Gastrocnemius medialis (tissue), 4 donors: ENCODE measurements at regions not wholly inside any gene's neighbourhood (a gene's known extent, or its start where the extent isn't known, plus 50 kb on each side); places are given as distances from the start of the nearest gene placed in this dataset.

Experiments used
- ATAC-seq, 2 donors: fragments of 150-250 bp; one replicate each; pipeline ENCODE4 v1.9.1; 2016
- DNase-seq, 2 donors: peaks; one replicate each; pipeline ENCODE4 v3.0.0-alpha.2; 2019
- H3K27ac ChIP-seq, 4 donors: fragments of 200-600 bp; sonication (generic); 1 replicate in 1 of 4; 2 replicates in 3 of 4; pipeline ENCODE4 v1.5.1; 2016 to 2018; ENCODE audit warnings: mild to moderate bottlenecking in 2 of 4, moderate library complexity in 1 of 4
- H3K27me3 ChIP-seq, 3 donors: fragments of 200-600 bp; sonication (generic) in 2 of 3; 1 replicate in 1 of 3; 2 replicates in 2 of 3; pipeline versions ENCODE4 v1.5.1 to v1.6.0; 2016 to 2019; ENCODE audit warnings: mild to moderate bottlenecking in 1 of 3, moderate library complexity in 1 of 3
- H3K36me3 ChIP-seq, 2 donors: fragments of 200-600 bp; sonication (generic) in 1 of 2; one replicate each; pipeline ENCODE4 v1.5.1; 2017 to 2018
- H3K4me1 ChIP-seq, 2 donors: fragments of 200-600 bp; sonication (generic) in 1 of 2; one replicate each; pipeline ENCODE4 v1.5.1; 2016 to 2017; ENCODE audit warnings: mild to moderate bottlenecking in 2 of 2
- H3K4me3 ChIP-seq, 4 donors: fragments of 200-600 bp; sonication (generic) in 3 of 4; 1 replicate in 1 of 4; 2 replicates in 3 of 4; pipeline ENCODE4 v1.5.1; 2016 to 2019; ENCODE audit warnings: mild to moderate bottlenecking in 2 of 4
- H3K9me3 ChIP-seq, 3 donors: fragments of 200-600 bp; sonication (generic) in 2 of 3; 1 replicate in 1 of 3; 2 replicates in 2 of 3; pipeline ENCODE4 v1.5.1; 2016 to 2019
- POLR2A ChIP-seq, 2 donors: fragments of 450-650 bp; IDR thresholded peaks; one replicate each; pipeline ENCODE4 v1.6.1; 2017; ENCODE audit warnings: antibody characterized with exemption in 2 of 2, mild to moderate bottlenecking in 2 of 2, moderate library complexity in 2 of 2
- in situ Hi-C, 4 donors: fragments of 200-750 bp; cut with MboI; loops; one replicate each; pipeline versions ENCODE4 v1.15.0 to v1.8.0; 2017; ENCODE audit warnings: low sequenced_read_pairs in 4 of 4
- intact Hi-C: fragments of 100-400 bp; cut with DNase I; formaldehyde crosslinking; loops from one replicate; pipeline ENCODE4 v1.15.1; 2023; ENCODE audit warnings: low total_unique reads
- TF ChIP-seq, protein P1 (sequence below), 5 experiments: fragments of 450-650 bp in 3 of 5; fragments of 200-600 bp in 2 of 5; sonication (generic) in 2 of 5; IDR thresholded peaks in 4 of 5; conservative IDR thresholded peaks in 1 of 5; 1 replicate in 4 of 5; 2 replicates in 1 of 5; pipeline ENCODE4 v1.5.1; 2016 to 2019; ENCODE audit warnings: antibody characterized with exemption in 5 of 5, mild to moderate bottlenecking in 3 of 5, moderate library complexity in 3 of 5

DNA sequence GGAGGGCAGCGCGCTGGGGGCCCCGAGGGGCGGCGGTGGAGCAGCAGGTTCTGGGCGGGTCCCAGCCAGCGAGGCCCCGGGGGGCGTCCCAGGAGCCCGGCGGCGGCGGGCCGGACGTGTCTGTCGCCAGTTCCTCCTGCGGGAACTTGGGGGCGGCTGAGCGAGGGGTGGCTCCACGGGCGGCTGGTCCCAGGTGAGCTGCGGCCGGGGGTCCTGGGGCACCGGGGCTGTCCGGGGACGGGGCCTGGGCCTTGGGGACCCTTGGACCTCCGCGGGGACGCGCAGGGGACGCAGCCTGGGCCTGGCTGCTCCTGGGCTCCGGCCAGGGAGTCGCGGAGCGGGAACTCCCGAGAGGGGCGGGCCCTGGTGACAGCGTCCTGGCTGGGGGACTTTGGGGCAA, 54.2 kb upstream of the ZNF267 start:
- ATAC-seq = no peak
- H3K4me3 ChIP-seq = no peak overlapping the region
- no peak overlapping the region for H3K27ac ChIP-seq
- intact Hi-C loops (no loop called here), in situ Hi-C loops (no loop called here)
- peaks cover 0 to 4% (median 0%) of the 10 kb centered on the region in 3 donors for H3K27me3 ChIP-seq
- no peaks in the 10 kb centered on the region for H3K9me3 ChIP-seq
- H3K36me3 ChIP-seq = no peaks in the 10 kb centered on the region
- DNase-seq = no peak
- TF ChIP-seq, protein P1, sequence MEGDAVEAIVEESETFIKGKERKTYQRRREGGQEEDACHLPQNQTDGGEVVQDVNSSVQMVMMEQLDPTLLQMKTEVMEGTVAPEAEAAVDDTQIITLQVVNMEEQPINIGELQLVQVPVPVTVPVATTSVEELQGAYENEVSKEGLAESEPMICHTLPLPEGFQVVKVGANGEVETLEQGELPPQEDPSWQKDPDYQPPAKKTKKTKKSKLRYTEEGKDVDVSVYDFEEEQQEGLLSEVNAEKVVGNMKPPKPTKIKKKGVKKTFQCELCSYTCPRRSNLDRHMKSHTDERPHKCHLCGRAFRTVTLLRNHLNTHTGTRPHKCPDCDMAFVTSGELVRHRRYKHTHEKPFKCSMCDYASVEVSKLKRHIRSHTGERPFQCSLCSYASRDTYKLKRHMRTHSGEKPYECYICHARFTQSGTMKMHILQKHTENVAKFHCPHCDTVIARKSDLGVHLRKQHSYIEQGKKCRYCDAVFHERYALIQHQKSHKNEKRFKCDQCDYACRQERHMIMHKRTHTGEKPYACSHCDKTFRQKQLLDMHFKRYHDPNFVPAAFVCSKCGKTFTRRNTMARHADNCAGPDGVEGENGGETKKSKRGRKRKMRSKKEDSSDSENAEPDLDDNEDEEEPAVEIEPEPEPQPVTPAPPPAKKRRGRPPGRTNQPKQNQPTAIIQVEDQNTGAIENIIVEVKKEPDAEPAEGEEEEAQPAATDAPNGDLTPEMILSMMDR (IDR thresholded peaks at IDR 0.05 in 4 of 5, conservative IDR thresholded peaks at IDR 0.05 in 1 of 5) = no peak
- TF ChIP-seq POLR2A (IDR thresholded peaks at IDR 0.05) = no peak
- no peaks in the 10 kb centered on the region for H3K4me1 ChIP-seq

DNA sequence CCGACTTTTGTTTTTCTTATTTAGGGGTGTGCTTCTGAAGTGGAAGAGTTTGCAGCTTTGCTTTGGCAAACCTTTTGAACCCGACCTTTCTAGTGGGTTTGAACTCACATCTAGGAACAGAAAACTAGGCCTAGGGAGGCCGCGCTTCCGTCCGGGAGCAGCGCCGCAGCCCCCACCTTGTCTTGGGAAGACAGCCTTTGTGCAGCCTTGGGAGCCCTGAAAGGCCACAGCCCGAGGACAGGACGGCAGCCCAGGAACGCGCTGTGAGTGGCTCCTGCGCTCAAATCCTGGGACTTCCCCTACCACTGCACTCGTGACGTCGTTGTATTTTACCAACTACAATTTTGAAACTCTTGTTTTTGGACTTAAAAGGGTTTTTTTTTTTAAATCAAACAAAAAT, 53.7 kb upstream of the ZNF267 start:
- intact Hi-C loops = no loop called here
- peaks cover 0 to 4% (median 2%) of the 10 kb centered on the region in 3 donors for H3K27me3 ChIP-seq
- TF ChIP-seq, protein P1 (IDR thresholded peaks at IDR 0.05 in 4 of 5, conservative IDR thresholded peaks at IDR 0.05 in 1 of 5) = no peak
- no peak for TF ChIP-seq POLR2A (IDR thresholded peaks at IDR 0.05)
- no peak for ATAC-seq
- H3K27ac ChIP-seq = no peak overlapping the region
- DNase-seq = no peak
- no peaks in the 10 kb centered on the region for H3K36me3 ChIP-seq
- no peaks in the 10 kb centered on the region for H3K4me1 ChIP-seq
- no peaks in the 10 kb centered on the region for H3K9me3 ChIP-seq
- H3K4me3 ChIP-seq = no peak overlapping the region
- in situ Hi-C loops = no loop called here
